Stimulated activated CD4-positive, alpha-beta T cell treated with anti-CD3 and anti-CD28 coated beads, Interleukin-2, amount 100 ng/mL, for 24 hours (primary cell): ENCODE measurements at regions not wholly inside any gene's neighbourhood (a gene's known extent, or its start where the extent isn't known, plus 50 kb on each side); places are given as distances from the start of the nearest gene placed in this dataset.
"Not testable (repeated sequence)": the region's sequence is repeated elsewhere in the genome, so short reads cannot be mapped to it uniquely, and the experiment has no call there.

Source experiments
- DNase-seq, 2 donors: peaks; one replicate each; pipeline ENCODE4 v3.0.0-alpha.2; 2020

GRCh38 chr4:33064238-33064637, 2344.1 kb downstream of the PCDH7 start:
- no peak for DNase-seq

- DNase-seq: no peak
These were observed 2345.6 kb downstream of the PCDH7 start for GRCh38 chr4:33065749-33066148.

- DNase-seq: no peak
These were observed 2347.1 kb downstream of the PCDH7 start for GRCh38 chr4:33067221-33067620.

- no peak for DNase-seq
These were observed 2348.4 kb downstream of the PCDH7 start for GRCh38 chr4:33068539-33068938.

GRCh38 chr4:33071535-33071934, 2351.4 kb downstream of the PCDH7 start:
- DNase-seq: no peak

GRCh38 chr4:33072298-33073089, 2352.3 kb downstream of the PCDH7 start:
- DNase-seq: no peak

- DNase-seq: no peak
These were observed 2353.6 kb downstream of the PCDH7 start for GRCh38 chr4:33073811-33074210.

GRCh38 chr4:33078145-33078544, 2358.0 kb downstream of the PCDH7 start:
- no peak for DNase-seq

GRCh38 chr4:33080275-33080674, 2360.1 kb downstream of the PCDH7 start:
- DNase-seq: no peak

- DNase-seq: no peak
These were observed 2365.5 kb downstream of the PCDH7 start for GRCh38 chr4:33085709-33086108.

- DNase-seq: no peak
These were observed 2366.3 kb downstream of the PCDH7 start for GRCh38 chr4:33086331-33086925.

- DNase-seq: no peak
These were observed 2368.5 kb downstream of the PCDH7 start for GRCh38 chr4:33088713-33089112.

GRCh38 chr4:33090910-33091309, 2370.7 kb downstream of the PCDH7 start:
- DNase-seq: no peak

GRCh38 chr4:33091961-33092360, 2371.8 kb downstream of the PCDH7 start:
- no peak for DNase-seq

GRCh38 chr4:33104273-33104672, 2384.1 kb downstream of the PCDH7 start:
- no peak for DNase-seq

- DNase-seq: no peak
These were observed 2387.6 kb downstream of the PCDH7 start for GRCh38 chr4:33107814-33108213.

- no peak for DNase-seq
These were observed 2390.9 kb downstream of the PCDH7 start for GRCh38 chr4:33111117-33111516.

- no peak for DNase-seq
These were observed 2396.7 kb downstream of the PCDH7 start for GRCh38 chr4:33116871-33117270.

GRCh38 chr4:33126002-33126401, 2405.8 kb downstream of the PCDH7 start:
- no peak for DNase-seq

- not testable (repeated sequence) for DNase-seq
These were observed 2410.5 kb downstream of the PCDH7 start for GRCh38 chr4:33130662-33131061.

- DNase-seq: no peak
These were observed 2413.6 kb downstream of the PCDH7 start for GRCh38 chr4:33133723-33134122.

- no peak for DNase-seq
These were observed 2414.2 kb downstream of the PCDH7 start for GRCh38 chr4:33134366-33134765.

GRCh38 chr4:33149658-33150524, 2429.7 kb downstream of the PCDH7 start:
- DNase-seq: no peak

- DNase-seq: no peak
These were observed 2430.3 kb downstream of the PCDH7 start for GRCh38 chr4:33150525-33150910.
